ENCODE measurements at regions not wholly inside any gene's neighbourhood (a gene's known extent, or its start where the extent isn't known, plus 50 kb on each side); places are given as distances from the start of the nearest gene placed in this dataset.

DNA sequence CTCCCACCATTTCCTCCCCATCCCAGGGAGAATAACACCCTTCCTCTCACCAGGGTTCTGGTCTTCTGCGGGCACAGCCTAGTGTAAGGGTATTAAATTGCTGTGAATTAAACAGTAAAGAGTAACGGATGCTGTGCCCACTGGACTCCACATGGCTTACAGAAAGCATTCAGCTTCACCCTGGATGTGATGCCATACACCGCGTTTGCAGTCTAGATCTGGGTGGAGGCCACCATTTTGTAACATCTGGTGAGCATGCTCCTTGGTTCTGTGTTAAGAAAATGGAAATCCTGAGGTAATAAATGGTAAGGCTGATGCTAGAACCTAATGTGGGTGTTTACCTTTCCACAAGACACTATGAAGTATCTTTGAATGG, 331.8 kb upstream of the B3GAT1 start:
- TF ChIP-seq, protein P1, sequence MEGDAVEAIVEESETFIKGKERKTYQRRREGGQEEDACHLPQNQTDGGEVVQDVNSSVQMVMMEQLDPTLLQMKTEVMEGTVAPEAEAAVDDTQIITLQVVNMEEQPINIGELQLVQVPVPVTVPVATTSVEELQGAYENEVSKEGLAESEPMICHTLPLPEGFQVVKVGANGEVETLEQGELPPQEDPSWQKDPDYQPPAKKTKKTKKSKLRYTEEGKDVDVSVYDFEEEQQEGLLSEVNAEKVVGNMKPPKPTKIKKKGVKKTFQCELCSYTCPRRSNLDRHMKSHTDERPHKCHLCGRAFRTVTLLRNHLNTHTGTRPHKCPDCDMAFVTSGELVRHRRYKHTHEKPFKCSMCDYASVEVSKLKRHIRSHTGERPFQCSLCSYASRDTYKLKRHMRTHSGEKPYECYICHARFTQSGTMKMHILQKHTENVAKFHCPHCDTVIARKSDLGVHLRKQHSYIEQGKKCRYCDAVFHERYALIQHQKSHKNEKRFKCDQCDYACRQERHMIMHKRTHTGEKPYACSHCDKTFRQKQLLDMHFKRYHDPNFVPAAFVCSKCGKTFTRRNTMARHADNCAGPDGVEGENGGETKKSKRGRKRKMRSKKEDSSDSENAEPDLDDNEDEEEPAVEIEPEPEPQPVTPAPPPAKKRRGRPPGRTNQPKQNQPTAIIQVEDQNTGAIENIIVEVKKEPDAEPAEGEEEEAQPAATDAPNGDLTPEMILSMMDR (IDR thresholded peaks at IDR 0.05 in 4 of 5, conservative IDR thresholded peaks at IDR 0.05 in 1 of 5): no peak
- no peak for TF ChIP-seq POLR2A (IDR thresholded peaks at IDR 0.05)
